GM19240 (cell line): ENCODE measurements at regions not wholly inside any gene's neighbourhood (a gene's known extent, or its start where the extent isn't known, plus 50 kb on each side); places are given as distances from the start of the nearest gene placed in this dataset.
"Not testable (repeated sequence)": the region's sequence is repeated elsewhere in the genome, so short reads cannot be mapped to it uniquely, and the experiment has no call there.

Source experiments
- DNase-seq: peaks from one replicate; pipeline ENCODE4 v3.0.0; 2011; ENCODE audit warnings: low spot score; ENCODE audit not compliant: insufficient read length

- no peak for DNase-seq
Observed at GRCh38 chr5:7274203-7274602, 121.7 kb upstream of the ADCY2 start.

- DNase-seq, result not testable (repeated sequence)
Observed at GRCh38 chr5:7289634-7290033, 106.3 kb upstream of the ADCY2 start.

DNA sequence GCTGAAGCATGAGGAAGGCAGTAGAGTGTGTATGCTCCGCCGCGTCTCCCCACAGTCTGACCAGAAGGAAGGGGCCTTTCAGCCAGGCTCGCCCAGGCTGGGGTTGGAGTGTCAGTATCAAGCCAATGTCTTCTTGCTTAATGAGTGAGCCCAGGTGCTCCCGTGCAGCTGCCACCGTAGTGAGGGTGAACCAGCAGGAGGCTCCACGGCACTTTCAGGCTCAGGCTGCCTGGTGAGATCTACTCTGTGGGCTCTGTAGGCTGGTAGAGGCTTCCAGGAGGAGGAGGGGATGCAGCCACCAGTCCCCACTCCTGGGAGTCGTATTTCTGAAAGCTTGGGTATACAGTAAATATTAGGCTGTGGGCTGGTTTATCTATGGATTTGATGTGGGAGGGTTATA, 98.1 kb upstream of the ADCY2 start:
- DNase-seq, result not testable (repeated sequence)

- DNase-seq, result not testable (repeated sequence)
Observed at GRCh38 chr5:7299731-7300130, 96.2 kb upstream of the ADCY2 start.

GRCh38 chr5:7305000-7305674, 90.8 kb upstream of the ADCY2 start:
- not testable (repeated sequence) for DNase-seq

- not testable (repeated sequence) for DNase-seq
Observed at GRCh38 chr5:7306556-7306955, 89.4 kb upstream of the ADCY2 start.

GRCh38 chr5:7307709-7308108, 88.2 kb upstream of the ADCY2 start:
- not testable (repeated sequence) for DNase-seq

- not testable (repeated sequence) for DNase-seq
Observed at GRCh38 chr5:7309715-7310114, 86.2 kb upstream of the ADCY2 start.

- DNase-seq, result not testable (repeated sequence)
Observed at GRCh38 chr5:7310656-7311055, 85.3 kb upstream of the ADCY2 start.

GRCh38 chr5:7315118-7315517, 80.8 kb upstream of the ADCY2 start:
- no peak for DNase-seq

DNA sequence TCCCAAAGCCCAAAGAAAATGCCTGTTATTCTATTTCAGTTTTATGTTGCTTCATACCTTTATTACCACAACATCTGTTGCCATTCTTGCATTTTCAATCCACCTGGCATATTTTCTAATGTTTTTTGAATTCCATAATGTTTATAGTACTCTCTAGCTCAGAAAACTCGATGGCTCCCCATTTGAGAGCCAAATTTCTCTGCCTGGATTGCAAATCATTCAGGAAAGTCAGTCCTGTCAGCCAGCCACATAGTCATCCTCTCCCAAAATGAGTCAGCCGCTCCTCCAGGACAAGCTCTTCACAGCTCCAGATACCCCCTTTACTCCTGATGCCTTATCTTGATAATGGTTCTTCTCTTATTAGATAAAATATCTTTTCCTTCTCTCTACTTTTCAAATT, 78.2 kb upstream of the ADCY2 start:
- DNase-seq, result no peak

- DNase-seq, result no peak
Observed at GRCh38 chr5:7320701-7321301, 75.1 kb upstream of the ADCY2 start.

GRCh38 chr5:7321724-7322123, 74.2 kb upstream of the ADCY2 start:
- no peak for DNase-seq

GRCh38 chr5:7324919-7325318, 71.0 kb upstream of the ADCY2 start:
- DNase-seq, result no peak

DNA sequence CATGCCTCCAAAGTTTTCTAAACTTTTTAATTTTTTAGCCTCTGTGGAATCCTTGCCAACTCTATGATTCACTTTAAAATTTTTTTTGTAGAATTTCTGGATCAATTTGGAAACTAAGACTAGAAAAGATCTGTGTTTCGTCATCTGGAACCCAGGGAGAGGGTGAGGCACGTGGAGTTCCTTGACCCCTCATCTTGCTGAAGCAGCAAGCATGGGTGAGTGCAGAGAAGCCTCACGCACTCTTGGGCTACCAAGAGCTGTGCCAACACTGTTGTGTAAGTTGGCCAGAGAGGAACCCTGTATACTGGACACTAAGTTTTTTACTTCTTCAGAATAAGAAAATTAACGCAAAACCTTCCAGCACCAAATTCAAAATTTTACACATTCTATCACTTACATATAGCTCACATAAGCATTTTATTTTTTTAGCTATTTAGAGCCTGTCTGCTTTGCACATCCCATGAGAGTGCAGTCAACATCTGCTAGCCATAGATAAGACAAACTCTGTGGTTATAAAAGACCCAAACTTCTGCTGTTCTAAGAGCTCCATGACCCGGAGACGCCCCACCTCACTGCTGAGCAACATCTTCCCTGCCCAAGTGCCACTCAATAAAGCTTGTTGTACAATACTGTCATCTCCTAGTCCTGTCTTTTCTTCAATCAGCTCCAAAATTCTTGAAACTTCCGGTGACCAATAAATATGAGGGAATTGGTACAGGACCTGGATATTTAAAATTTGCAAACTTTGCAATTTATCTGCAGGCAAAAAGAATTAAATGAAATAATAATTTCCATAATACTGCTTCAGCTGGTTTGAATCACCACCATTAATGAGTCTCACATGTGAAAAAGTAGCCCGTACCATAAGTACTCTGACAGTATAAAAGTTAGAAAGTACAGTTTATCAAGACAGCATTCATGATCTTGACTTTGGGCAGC, 69.7 kb upstream of the ADCY2 start:
- DNase-seq, result no peak

DNA sequence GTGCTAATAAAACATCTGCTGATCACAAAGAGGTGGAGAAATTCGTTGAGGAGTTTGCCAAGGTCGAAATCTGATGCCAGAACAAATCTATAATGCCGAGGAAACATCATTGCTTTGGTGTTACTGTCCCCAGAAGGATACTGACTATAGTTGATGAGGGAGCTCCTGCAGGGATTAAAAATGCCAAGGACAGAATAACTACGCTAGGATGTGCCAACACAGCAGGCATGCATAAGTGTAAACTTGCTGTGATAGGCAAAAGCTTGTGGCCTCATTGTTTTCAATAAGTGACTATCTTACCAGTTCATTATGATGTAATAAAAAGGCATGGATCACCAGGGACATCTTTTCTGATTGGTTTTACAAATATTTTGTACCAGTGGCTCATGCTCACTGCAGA, 66.8 kb upstream of the ADCY2 start:
- DNase-seq, result no peak

DNA sequence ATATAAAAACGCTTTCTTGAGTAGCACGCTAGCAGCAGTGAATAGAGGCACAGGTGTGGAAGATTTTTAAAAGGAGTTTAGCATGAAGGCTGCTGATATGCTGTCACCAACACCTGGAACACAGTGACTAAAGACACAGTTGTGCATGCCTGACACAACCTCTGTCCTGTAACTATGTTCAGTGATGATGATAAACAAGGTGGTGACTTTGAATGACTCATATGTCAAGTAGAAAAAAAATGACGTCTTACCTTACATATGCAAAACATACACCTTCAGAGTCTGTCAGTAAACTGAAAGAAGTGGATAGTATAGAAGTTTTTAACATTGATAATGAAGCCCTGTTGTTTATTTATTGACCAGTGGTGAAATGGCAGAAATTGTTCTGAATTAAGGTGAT, 66.2 kb upstream of the ADCY2 start:
- DNase-seq, result no peak

GRCh38 chr5:7330256-7330655, 65.7 kb upstream of the ADCY2 start:
- no peak for DNase-seq

DNA sequence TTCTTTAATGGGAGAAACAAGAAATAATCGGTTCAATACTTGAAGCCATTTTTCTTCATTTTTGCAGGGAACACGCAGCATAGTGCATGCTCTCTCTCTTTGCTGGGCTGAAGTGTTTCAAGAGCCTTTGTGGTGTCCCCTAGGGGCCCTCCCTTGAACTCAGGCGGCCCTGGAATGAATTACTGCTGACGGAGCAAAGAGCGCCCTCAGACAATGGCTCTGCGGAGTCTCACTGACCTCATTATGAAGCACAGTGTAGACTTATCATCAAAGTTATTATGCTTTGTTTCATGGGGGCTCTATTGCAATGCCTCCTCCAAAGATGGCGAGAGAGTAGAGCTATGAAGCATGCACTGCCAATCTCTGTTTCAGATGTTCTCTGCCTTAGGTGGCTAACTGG, 64.8 kb upstream of the ADCY2 start:
- DNase-seq, result no peak
